Fibroblast of mammary gland (primary cell): ENCODE measurements at regions not wholly inside any gene's neighbourhood (a gene's known extent, or its start where the extent isn't known, plus 50 kb on each side); places are given as distances from the start of the nearest gene placed in this dataset.
"Not testable (repeated sequence)": the region's sequence is repeated elsewhere in the genome, so short reads cannot be mapped to it uniquely, and the experiment has no call there.

Experiments used
- DNase-seq: peaks from one replicate; pipeline ENCODE4 v3.0.0-alpha.2; 2010; ENCODE audit warnings: low read depth
- H3K4me3 ChIP-seq: 2 replicates; pipeline ENCODE4 v1.5.1; 2011; ENCODE audit warnings: low read depth, mild to moderate bottlenecking, low read length, moderate library complexity; ENCODE audit not compliant: control insufficient read depth
- TF ChIP-seq, protein P1 (sequence below): conservative IDR thresholded peaks from 2 replicates; pipeline ENCODE4 v1.5.1; 2011; ENCODE audit warnings: low read depth, low read length, inconsistent platforms; ENCODE audit not compliant: control insufficient read depth, insufficient read depth

DNA sequence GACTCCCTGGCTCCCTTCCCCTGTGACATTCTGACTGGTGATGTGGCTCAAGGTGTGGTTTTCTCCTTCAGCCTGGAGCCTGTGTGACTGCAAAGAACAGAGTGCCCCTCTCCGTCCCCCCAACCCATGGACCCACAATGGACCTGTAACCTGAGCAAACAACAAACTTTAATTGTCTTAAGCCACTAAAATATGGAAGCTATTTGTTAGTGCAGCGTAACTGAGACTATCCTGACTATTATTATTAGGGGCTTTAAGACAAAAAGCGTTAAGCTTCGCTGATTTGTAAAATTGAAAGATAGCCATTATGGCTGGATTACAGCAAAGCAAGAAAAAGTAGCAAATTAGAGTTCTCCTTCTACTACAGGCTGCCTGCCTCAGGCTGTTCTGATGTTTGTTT lies 426.9 kb downstream of the STK39 start:
- no peak overlapping the region for H3K4me3 ChIP-seq
- TF ChIP-seq, protein P1, sequence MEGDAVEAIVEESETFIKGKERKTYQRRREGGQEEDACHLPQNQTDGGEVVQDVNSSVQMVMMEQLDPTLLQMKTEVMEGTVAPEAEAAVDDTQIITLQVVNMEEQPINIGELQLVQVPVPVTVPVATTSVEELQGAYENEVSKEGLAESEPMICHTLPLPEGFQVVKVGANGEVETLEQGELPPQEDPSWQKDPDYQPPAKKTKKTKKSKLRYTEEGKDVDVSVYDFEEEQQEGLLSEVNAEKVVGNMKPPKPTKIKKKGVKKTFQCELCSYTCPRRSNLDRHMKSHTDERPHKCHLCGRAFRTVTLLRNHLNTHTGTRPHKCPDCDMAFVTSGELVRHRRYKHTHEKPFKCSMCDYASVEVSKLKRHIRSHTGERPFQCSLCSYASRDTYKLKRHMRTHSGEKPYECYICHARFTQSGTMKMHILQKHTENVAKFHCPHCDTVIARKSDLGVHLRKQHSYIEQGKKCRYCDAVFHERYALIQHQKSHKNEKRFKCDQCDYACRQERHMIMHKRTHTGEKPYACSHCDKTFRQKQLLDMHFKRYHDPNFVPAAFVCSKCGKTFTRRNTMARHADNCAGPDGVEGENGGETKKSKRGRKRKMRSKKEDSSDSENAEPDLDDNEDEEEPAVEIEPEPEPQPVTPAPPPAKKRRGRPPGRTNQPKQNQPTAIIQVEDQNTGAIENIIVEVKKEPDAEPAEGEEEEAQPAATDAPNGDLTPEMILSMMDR, result no peak

DNA sequence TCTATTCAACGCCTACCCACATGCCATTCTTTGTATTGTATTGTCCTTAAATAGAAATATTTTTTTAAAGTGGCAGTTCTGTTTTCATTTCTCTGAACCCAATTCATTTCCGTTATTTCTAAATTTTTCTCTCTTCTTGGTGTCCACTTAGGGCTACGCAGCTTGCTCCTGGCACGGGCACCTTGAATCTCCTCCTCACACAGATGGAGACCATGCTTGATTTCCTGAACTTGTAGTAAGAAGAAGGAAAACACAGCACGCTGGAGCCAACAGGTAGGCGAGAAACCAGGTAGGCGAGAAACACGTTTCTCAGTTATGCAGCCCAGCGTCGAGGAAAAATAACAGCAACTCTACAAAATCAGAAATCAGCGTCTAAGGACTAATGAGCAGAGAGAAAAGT lies 428.9 kb downstream of the STK39 start:
- TF ChIP-seq, protein P1, result no peak
- DNase-seq, result no peak

More for the DNA sequence above, 426.9 kb downstream of the STK39 start:
- DNase-seq, result no peak

DNA sequence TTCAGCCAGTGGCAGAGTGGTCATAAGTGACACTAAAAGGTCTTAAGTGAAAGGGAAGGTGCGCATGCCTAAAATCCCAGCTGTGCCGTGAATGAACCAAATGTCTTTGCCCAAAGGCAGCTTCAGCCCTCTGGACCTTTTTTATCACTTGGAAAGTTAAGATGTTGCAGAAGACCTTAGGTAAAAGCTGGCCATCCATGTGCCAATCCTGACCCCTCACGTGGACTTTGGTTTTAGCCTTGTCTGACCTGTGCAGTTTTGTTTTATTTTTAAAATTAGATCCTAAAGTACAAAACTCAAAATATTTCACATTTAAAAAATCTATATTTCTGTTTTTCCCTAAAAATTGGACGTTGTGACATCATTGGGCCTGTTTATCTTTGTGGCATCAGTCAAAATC lies 429.5 kb downstream of the STK39 start:
- no peak overlapping the region for H3K4me3 ChIP-seq
- TF ChIP-seq, protein P1, result no peak
- no peak for DNase-seq

More for the DNA sequence above, 428.9 kb downstream of the STK39 start:
- no peak overlapping the region for H3K4me3 ChIP-seq

DNA sequence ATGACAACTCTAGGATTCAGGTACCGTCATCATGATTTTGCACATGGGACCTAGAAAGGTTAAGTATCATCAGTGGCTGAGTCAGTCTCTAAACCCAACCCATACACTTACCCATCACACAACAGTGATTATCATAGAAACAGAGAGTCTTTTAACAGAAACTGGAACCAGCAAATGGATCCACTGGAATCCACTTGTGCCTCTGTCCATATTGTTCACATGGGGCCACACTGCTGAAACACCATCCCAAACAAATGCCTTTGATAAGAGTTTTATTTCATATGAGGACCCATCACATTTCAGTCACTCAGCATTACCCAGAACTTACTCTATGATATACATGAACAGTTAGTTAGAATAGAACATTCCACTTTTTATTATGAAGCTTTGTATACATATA lies 430.0 kb downstream of the STK39 start:
- TF ChIP-seq, protein P1, result no peak
- no peak for DNase-seq
- H3K4me3 ChIP-seq, result no peak overlapping the region

DNA sequence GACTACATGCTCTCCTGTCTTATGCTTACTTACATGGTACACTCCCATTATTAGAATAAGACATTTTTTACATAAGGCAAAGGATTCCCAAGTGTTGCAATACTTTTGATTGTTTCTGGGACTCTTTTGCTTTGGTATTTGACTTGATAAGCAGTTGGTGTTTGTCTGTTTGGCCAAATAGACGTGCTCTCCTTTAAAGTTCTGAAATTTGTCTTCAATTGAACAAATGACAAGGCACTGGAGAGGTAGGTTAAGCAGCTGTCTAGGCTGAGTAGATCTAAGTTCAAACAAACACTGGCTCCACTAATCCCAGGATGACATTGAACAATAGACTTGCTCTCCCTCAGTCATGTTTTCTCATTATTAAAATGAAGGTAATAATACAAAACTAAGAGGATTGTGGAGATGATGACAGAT lies 430.5 kb downstream of the STK39 start:
- no peak for DNase-seq
- TF ChIP-seq, protein P1, result no peak
- H3K4me3 ChIP-seq, result no peak overlapping the region

DNA sequence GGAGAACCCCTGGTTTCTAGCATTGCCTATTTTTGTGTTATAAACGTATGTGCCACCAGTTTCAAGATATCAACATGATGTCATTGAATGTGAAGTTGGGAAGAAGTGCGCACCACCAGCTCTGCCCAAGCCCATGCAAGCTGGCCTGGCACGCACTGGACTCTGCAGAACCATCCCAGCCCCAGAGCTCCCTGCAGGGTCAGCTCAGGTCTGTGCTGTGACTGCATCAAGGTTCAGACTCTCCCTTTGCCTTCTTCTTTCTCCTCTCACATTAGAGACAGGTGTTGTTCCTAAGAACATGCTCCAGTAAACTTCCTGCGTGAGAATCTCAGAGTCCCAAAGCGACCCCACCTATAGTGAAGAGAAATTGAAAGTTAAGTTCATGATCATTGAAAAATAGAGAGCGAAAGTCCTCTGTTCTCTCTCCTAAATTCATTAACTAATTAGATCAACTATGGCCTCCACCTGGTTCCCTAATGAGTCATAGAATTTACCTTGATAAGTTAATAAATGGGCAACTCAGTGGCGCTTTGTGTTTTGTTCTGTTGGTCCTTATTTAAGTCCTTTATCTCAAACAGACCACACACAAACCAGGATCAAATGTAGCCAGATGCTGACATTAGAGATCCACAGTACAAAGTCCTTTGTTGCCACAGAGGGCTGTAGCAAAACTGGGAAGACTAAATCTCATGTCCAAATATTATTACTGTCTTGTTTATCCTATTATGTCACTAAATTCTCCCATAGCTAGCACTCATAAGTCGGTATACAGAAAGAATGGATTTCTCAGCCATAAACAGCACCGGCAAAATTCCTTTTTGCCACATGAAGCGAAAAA lies 432.3 kb downstream of the STK39 start:
- no peak for DNase-seq
- H3K4me3 ChIP-seq, result no peak overlapping the region
- TF ChIP-seq, protein P1, result no peak

DNA sequence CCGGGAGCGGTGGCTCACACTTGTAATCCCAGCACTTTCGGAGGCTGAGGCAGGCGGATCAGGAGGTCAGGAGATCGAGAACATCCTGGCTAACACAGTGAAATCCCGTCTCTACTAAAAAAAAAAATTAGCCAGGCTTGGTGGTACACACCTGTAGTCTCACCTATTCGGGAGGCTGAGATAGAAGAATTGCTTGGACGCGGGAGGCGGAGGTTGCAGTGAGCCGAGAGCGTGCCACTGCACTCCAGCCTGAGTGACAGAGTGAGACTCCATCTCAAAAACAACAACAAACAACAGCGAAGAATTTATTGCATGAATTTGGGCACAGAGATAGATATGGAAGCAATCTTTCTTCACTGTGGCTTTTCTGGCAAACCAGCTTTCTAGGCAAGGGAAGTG lies 432.9 kb downstream of the STK39 start:
- H3K4me3 ChIP-seq, DNase-seq: not testable (repeated sequence)

DNA sequence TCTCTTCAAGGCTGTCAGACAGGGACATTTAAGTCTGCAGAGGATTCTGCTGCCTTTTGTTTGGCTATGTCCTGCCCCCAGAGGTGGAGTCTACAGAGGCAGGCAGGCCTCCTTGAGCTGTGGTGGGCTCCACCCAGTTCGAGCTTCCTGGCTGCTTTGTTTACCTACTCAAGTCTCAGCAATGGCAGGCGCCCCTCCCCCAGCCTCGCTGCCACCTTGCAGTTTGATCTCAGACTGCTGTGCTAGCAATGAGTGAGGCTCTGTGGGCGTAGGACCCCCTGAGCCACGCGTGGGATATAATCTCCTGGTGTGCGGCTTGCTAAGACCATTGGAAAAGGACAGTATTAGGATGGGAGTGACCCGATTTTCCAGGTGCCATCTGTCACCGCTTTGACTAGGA lies 437.6 kb downstream of the STK39 start:
- DNase-seq, result not testable (repeated sequence)

More for the DNA sequence above, 437.6 kb downstream of the STK39 start:
- H3K4me3 ChIP-seq, result not testable (repeated sequence)
